ENCODE measurements at regions not wholly inside any gene's neighbourhood (a gene's known extent, or its start where the extent isn't known, plus 50 kb on each side); places are given as distances from the start of the nearest gene placed in this dataset.

GRCh38 chr4:110886856-110887255 is 264.0 kb upstream of the PITX2 start:
- no peak for DNase-seq (ENCODE audit: low read depth in 3 of 3)

DNA sequence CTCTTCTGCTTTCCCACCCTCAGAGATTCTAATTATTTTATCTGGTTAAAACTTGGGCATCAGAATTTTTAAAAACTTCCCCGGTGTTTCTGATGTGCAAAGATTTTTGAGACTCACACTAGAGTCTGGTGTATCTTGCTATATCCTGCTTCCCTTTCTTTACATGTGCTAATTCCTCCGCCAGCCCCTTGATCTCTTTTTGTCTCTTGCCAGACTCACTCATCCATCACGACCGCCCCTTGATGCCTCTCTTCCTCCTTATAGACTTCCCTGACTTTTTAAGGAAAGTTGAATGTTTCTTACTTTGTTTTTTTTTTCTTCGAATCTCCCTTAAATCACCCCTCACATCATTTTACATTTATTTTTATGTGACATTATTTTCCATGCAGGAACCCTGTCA is 274.9 kb upstream of the PITX2 start:
- DNase-seq (ENCODE audit: low read depth in 3 of 3) = no peak

DNA sequence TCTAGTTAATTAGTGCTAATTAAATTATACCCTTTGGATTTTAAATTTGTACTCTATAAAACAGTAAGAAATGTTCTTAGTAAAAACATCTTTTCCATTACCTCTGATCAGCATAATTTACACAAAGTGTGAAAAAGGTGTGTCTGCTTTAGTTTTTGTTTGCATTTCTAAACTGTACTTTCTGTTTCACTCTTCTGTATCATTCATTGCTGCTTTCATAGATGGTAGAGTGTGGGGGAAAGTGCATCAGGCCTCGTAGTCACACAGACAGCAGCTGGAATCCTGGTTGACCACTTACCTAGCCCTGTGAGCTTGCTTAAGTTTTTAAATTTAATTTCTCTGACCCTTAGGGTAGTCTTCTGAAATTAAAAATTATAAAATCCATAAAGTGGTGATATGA is 275.4 kb upstream of the PITX2 start:
- DNase-seq (ENCODE audit: low read depth in 3 of 3) = no peak

- DNase-seq (ENCODE audit: low read depth in 3 of 3) = no peak
Measured at GRCh38 chr4:110900213-110900769, 277.4 kb upstream of the PITX2 start.

DNA sequence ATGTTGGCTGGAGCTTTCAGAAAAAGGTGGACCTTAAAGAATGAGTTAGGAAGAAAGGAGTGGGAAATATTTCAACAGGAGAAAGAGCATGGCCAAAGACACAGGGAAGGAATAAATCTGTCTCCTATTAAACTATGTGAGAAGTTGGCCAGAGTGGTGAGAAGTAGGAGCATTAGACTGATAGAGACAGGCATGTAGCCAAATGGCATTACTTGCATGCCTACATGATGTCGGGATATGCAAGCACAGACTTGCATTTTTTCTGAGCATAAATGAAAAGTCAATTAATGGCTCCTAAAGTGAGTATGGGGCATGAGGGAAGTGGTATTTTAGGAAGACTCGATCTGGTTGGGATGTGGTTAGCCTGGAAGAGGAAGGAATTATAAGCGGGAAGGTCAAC is 279.6 kb upstream of the PITX2 start:
- no peak for DNase-seq (ENCODE audit: low read depth in 3 of 3)

DNA sequence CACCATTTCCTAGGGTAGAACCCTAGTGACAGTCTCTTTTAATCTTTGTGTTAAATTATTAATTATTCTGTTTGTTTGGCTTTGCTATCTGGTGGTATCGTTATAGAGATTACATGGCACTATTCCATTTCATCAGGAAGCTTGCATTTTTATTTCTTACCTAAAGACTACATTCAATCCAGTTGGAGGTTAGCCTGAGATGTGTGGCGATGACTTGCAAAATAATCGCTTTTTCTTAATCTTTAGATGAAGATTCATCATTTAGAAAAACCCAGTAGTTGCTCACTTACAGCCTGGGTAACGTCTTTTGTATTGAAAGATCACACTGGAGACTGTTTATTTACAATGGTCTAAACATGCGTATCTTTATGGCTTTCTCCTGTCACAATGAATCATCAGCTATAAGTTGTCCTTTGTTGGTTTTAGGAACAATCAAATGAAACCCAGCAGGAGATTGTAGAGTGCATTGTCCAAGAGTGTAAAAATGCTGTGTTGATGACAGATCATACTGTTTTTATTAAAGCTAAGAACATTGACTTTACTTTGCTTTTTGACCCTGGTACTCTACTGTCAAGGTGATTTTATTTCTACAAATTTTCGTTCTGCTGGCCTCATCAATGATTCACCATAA is 281.7 kb upstream of the PITX2 start:
- no peak for DNase-seq (ENCODE audit: low read depth in 3 of 3)

- no peak for DNase-seq (ENCODE audit: low read depth in 3 of 3)
Measured at GRCh38 chr4:110905367-110905766, 282.5 kb upstream of the PITX2 start.

GRCh38 chr4:110907801-110908313 is 285.0 kb upstream of the PITX2 start:
- DNase-seq (ENCODE audit: low read depth in 3 of 3) = no peak

GRCh38 chr4:110914791-110915190 is 291.9 kb upstream of the PITX2 start:
- no peak for DNase-seq (ENCODE audit: low read depth in 3 of 3)

- DNase-seq (ENCODE audit: low read depth in 3 of 3) = no peak
Measured at GRCh38 chr4:110915301-110915700, 292.4 kb upstream of the PITX2 start.

DNA sequence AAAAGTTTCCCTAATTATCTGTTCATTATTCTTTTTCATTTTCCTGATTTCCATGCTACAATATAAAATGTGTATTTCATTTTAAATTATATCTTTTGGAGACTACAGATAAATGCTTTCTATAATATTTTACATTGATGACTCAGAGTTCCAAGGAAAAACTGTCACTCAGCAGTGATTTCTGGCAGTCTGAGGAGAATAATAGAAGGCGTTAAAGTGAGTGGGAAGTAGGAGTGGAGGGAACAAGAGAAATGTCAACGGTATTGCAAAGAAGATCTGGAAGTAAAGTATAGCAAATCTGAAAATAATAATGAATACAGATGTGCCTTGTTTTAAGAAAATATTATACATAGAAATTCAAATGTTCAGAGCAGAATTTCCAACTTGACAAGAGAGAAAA is 293.6 kb upstream of the PITX2 start:
- DNase-seq (ENCODE audit: low read depth in 3 of 3) = no peak

DNA sequence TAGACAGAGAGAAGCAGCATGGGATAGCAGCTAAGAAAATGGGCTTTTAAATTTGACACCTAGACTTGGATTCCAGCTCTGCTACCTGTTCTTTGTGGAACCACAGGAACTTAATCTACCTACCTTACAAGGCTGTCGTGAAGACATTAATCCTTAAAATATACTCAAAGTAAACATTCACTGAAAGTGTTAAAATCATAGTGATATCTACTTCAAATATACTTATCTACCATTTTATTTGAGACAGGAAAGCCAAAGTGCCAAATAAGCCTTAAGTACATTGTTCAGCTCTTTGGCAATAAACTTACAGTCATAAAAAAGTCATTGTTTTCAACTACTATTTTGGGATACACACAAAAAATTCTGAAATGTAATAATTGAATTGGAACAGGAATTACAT is 295.0 kb upstream of the PITX2 start:
- DNase-seq (ENCODE audit: low read depth in 3 of 3) = no peak

DNA sequence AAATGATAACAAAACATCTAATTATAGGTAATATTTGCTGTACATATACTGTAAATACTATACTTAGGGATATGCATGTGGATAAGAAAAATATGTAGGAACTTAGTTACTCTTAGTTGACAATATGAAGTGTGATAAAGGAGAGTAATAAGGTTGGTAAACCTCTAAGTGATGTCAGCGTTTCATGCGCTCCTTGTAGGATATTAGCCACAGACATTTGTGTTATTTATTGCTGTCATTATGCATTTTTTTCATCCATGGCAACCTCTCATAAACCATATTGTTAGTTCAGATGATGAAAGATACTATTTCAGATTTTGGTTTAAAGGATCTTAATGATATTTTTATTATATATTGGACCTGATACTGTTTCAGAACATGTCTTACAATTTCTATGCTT is 298.1 kb upstream of the PITX2 start:
- no peak for DNase-seq (ENCODE audit: low read depth in 3 of 3)

GRCh38 chr4:110924761-110925160 is 301.9 kb upstream of the PITX2 start:
- DNase-seq (ENCODE audit: low read depth in 3 of 3) = no peak

DNA sequence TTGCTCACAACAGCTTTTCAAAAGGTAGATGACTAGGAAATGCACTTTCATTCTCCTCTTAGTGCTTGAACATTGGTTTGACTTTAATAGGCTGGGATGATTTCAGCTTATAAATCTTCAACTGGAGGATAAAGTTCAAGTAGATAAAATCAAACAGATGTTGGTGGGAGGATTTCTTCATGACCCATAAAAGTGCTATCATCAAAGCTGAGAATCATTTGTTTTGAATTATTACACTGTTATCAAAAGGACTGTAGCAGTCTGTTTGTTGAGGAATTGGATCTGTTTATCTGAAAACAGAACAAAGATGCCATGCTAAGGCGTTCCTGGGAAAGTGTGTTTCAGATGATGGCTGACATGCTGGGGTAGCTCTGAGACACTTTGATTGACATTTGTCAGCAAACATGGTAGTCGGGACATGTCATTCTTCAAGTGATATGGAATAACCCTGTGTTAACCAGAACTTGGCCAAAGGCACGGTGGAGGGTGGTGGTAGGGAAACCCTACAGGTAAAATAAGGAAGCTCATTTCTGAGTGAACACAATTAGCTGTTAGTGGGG is 304.0 kb upstream of the PITX2 start:
- no peak for DNase-seq (ENCODE audit: low read depth in 3 of 3)

GRCh38 chr4:110933341-110933740 is 310.5 kb upstream of the PITX2 start:
- no peak for DNase-seq (ENCODE audit: low read depth in 3 of 3)

GRCh38 chr4:110944501-110944900 is 321.6 kb upstream of the PITX2 start:
- no peak for DNase-seq (ENCODE audit: low read depth in 3 of 3)

DNA sequence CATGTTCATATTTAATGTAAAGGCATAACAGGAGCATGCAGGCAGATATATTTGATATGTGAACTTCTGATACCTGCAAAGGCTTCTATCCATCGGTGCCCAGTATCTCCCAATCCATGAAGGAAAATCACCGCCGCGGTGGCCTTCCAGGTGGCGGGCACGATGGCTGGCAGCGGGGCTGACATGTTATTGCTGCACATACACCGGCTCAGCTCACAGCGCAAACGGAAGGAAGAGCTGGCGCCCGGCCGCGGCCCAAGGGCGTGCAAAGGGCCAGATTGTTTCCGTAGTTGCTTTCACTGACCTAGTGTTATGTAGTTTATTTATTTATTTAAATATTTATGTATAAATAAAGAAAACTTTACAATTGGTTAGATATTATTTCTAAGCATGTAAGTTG is 322.7 kb upstream of the PITX2 start:
- no peak for DNase-seq (ENCODE audit: low read depth in 3 of 3)

GRCh38 chr4:110949542-110949941 is 326.7 kb upstream of the PITX2 start:
- no peak for DNase-seq (ENCODE audit: low read depth in 3 of 3)

- no peak for DNase-seq (ENCODE audit: low read depth in 3 of 3)
Measured at GRCh38 chr4:110950731-110951130, 327.9 kb upstream of the PITX2 start.

GRCh38 chr4:110953191-110953590 is 330.3 kb upstream of the PITX2 start:
- no peak for DNase-seq (ENCODE audit: low read depth in 3 of 3)

- DNase-seq (ENCODE audit: low read depth in 3 of 3) = no peak
Measured at GRCh38 chr4:110953898-110954297, 331.0 kb upstream of the PITX2 start.

DNA sequence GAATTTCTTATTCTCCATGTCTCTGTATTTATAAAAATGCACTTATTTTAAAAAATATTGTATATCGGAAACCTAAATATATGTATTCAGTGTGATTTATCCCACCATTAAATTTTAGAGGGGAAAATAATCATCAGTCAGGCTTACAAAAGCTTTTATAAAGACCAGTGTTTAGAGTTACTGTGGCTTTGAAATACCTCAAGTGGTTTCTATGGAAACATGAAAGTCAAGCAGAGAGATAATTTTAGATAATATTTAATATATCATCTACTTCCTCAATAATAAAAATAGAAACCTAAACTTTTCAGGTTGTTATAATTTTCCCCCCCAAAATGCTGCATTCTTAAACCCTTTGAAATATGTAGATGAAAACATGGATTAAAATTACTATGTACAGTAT is 332.9 kb upstream of the PITX2 start:
- no peak for DNase-seq (ENCODE audit: low read depth in 3 of 3)

Measured in stimulated activated CD4-positive, alpha-beta T cell treated with anti-CD3 and anti-CD28 coated beads, TNF-alpha, amount 100 ng/mL, for 48 hours (primary cell).